ENCODE measurements at regions not wholly inside any gene's neighbourhood (a gene's known extent, or its start where the extent isn't known, plus 50 kb on each side); places are given as distances from the start of the nearest gene placed in this dataset.
"Not testable (repeated sequence)": the region's sequence is repeated elsewhere in the genome, so short reads cannot be mapped to it uniquely, and the experiment has no call there.

GRCh38 chr3:140843656-140844055 is 98.0 kb upstream of the SLC25A36 start:
- Histone ChIP-seq H3K4me3 (no peak overlapping the region), H3K36me3 (no peaks in the 10 kb centered on the region), H3K27me3 (peaks cover 17% of the 10 kb centered on the region; the same call in 1 of the 2 replicates), H3K9me3 (no peaks in the 10 kb centered on the region)
- DNase-seq = no peak

GRCh38 chr3:140844072-140844471 is 97.6 kb upstream of the SLC25A36 start:
- DNase-seq = no peak
- no peak overlapping the region for H3K4me3 ChIP-seq
- no peaks in the 10 kb centered on the region for H3K36me3 ChIP-seq
- no peaks in the 10 kb centered on the region for H3K9me3 ChIP-seq
- peaks cover 17% of the 10 kb centered on the region; the same call in 1 of the 2 replicates for H3K27me3 ChIP-seq

DNA sequence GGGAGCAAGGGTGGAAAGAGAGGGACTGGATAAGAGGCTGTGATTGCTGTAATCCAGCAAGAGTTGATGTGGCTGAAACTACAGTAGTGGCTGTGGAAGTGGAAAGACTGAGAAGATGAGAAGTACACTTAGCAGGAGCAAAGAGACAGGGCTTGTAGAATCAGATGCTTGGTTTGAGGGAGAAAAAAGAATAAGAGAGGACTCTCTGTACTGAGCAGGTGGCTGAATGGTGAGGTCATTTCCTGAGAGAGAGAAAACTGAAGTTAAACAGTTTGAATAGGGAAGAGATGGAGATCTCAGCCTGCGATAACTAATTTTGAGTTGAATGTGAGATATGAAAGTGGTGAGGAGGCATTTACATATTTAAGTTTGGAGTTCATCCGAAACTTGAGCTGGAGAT is 95.8 kb upstream of the SLC25A36 start:
- no peak overlapping the region for H3K4me3 ChIP-seq
- DNase-seq = no peak
- H3K36me3 ChIP-seq = no peaks in the 10 kb centered on the region
- H3K9me3 ChIP-seq = no peaks in the 10 kb centered on the region
- peaks cover 17% of the 10 kb centered on the region for H3K27me3 ChIP-seq

DNA sequence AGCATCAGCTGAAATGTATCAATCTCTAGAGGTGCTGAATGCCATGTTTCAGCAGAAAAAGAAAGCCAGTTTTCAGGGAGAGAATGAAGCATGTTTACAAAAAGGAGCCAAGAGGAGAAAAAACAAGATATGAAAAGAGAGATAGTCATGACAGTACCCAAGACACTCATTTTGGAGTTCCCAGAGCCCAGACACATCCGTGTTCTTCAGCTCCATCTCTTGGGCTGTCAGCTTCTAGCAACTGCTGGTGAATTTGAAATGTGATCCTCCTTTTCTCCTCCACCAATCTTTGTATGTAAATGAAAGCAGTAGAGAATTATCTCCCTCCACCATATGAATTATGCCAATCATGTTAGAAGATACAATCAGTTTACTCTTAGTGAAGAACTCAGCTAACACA is 93.0 kb upstream of the SLC25A36 start:
- Histone ChIP-seq H3K9me3 (no peaks in the 10 kb centered on the region), H3K36me3 (no peaks in the 10 kb centered on the region), H3K27me3 (peaks cover 17% of the 10 kb centered on the region), H3K4me3 (no peak overlapping the region)
- no peak for DNase-seq

GRCh38 chr3:140850210-140850955 is 91.3 kb upstream of the SLC25A36 start:
- DNase-seq = peak; percentile 3
- peaks cover 17% of the 10 kb centered on the region for H3K27me3 ChIP-seq
- no peak overlapping the region for H3K4me3 ChIP-seq
- H3K9me3 ChIP-seq = no peaks in the 10 kb centered on the region
- H3K36me3 ChIP-seq = no peaks in the 10 kb centered on the region

DNA sequence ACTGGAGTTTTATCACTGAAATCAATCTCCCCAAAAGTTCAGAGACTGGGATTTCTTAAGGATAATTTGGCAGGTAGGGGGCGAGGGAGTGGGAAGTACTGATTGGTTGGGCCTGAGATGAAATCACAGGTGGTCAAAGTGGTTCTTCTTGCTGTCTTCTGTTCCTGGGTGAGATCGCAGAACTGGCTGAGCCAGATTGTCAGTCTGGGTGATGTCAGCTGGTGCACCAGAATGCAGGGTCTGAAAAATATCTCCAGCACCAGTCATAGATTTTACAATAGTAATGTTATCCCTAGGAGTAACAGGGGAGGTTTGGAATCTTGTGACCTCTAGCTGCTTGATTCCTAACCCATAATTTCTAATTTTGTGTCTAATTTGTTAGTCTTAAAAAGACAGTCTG is 86.7 kb upstream of the SLC25A36 start:
- Histone ChIP-seq H3K4me3 (no peak overlapping the region), H3K27me3 (no peaks in the 10 kb centered on the region; the same call in 1 of the 2 replicates), H3K36me3 (no peaks in the 10 kb centered on the region), H3K9me3 (no peaks in the 10 kb centered on the region)
- DNase-seq = no peak

DNA sequence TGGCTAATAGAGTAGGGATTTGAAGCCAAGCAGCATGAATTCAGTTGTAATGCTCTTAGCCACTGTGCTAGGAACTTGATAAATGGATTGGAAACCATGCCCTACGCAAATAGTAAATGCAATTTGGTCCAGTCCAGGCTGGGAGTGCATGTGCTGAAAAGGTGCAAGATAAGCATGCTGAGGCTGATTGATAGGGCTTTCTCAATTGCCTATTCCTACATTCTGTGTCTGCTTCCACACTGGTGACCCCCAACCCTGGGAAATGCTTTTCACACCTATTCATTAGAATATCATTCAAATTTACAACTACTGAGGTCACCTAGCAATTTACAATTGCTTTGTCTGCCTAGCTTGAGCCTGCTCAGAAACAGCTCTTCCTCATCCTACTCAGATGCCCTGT is 84.7 kb upstream of the SLC25A36 start:
- Histone ChIP-seq H3K9me3 (no peaks in the 10 kb centered on the region), H3K4me3 (no peak overlapping the region), H3K36me3 (no peaks in the 10 kb centered on the region), H3K27me3 (no peaks in the 10 kb centered on the region)
- DNase-seq = no peak

DNA sequence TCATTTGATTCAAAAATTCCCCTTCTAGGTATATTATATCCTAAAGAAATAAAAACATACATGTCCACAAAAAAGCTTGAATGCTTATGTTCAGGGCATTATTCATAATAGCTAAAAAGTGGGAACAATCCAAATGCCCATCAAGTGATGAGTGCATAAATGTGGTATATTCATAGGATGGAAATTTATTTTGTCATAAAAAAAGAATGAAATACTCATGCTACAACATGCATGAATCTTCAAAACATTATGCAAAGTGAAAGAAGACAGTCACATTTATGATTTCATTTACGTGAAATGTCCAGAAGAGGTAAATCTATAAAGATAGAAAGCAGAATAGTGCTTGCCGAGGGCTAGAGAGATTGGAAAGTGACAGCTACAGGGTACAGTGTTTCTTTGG is 83.6 kb upstream of the SLC25A36 start:
- Histone ChIP-seq H3K9me3 (no peaks in the 10 kb centered on the region), H3K27me3 (0 out of 2 replicates have a peak, but pooled peaks cover 3% of the 10 kb centered on the region), H3K36me3 (no peaks in the 10 kb centered on the region), H3K4me3 (no peak overlapping the region)
- no peak for DNase-seq

GRCh38 chr3:140859592-140860336 is 81.9 kb upstream of the SLC25A36 start:
- no peaks in the 10 kb centered on the region for H3K9me3 ChIP-seq
- DNase-seq = no peak
- peaks cover 5% of the 10 kb centered on the region; the same call in 1 of the 2 replicates for H3K27me3 ChIP-seq

DNA sequence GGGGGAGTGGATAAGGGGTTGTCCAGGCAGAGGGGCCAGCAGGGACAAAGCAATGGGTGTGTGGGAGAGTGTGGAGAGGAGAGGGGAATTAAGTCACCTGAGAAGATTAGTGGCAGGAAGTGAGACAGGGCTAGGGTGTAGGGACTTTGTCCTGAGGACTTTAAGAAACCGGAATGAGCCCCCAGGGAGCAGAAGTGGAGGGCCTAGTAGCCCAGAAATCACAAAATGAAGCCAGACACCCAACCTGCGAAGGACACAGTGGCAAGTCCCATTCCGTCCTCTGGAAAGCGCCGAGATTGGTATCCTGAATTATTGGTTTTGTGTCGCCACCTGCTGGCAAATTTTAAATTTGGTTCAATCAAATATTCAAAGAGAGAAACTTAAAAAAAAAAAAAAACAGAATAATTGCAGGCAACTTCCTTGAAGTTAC is 78.0 kb upstream of the SLC25A36 start:
- DNase-seq = peak; percentile 23
- no peaks in the 10 kb centered on the region for H3K9me3 ChIP-seq
- H3K27me3 ChIP-seq = peaks cover 13% of the 10 kb centered on the region; the same call in 1 of the 2 replicates
- H3K4me3 ChIP-seq = no peak overlapping the region
- H3K36me3 ChIP-seq = no peaks in the 10 kb centered on the region

More at GRCh38 chr3:140859592-140860336, 81.9 kb upstream of the SLC25A36 start:
- H3K4me3 ChIP-seq = no peak overlapping the region
- H3K36me3 ChIP-seq = no peaks in the 10 kb centered on the region

- 0 out of 2 replicates have a peak, but pooled peaks cover 2% of the 10 kb centered on the region for H3K9me3 ChIP-seq
- H3K36me3 ChIP-seq = no peaks in the 10 kb centered on the region
- no peak for DNase-seq
- H3K27me3 ChIP-seq = peaks cover 6% of the 10 kb centered on the region; the same call in 1 of the 2 replicates
- no peak overlapping the region for H3K4me3 ChIP-seq
Measured at GRCh38 chr3:140870351-140870750, 71.3 kb upstream of the SLC25A36 start.

DNA sequence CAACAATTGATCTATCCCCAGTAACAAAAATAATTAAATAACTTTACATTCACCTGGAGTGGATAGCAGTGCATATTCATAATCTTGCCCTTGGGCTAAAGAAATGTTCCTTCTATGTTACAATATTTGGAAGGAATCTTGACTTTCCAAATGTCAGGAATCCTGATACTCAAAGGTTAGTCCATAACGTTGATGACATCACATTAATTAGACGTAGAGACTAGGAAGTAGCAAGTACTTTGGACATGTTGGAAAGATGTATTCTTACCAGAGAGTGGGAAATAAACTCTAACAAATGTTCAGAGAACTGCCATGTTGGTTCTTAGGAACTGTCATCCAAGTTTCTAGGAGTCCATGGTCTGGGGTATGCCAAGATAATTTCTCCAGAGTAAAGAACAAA is 70.6 kb upstream of the SLC25A36 start:
- no peaks in the 10 kb centered on the region for H3K36me3 ChIP-seq
- peaks cover 2% of the 10 kb centered on the region; the same call in 1 of the 2 replicates for H3K27me3 ChIP-seq
- no peak overlapping the region for H3K4me3 ChIP-seq
- DNase-seq = no peak
- 0 out of 2 replicates have a peak, but pooled peaks cover 2% of the 10 kb centered on the region for H3K9me3 ChIP-seq

DNA sequence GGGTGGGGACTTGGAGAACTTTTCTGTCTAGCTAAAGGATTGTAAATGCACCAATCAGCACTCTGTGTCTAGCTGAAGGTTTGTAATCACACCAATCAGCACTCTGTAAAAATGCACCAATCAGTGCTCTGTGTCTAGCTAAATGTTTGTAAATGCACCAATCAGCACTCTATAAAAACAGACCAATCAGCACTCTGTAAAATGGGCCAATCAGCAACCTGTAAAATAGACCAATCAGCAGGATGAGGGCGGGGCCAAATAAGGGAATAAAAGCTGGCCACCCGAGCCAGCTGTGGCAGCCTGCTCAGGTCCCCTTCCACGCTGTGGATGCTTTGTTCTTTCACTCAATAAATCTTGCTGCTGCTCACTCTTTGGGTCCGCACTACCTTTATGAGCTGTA is 69.5 kb upstream of the SLC25A36 start:
- H3K27me3 ChIP-seq, DNase-seq, H3K36me3 ChIP-seq, H3K4me3 ChIP-seq, H3K9me3 ChIP-seq: not testable (repeated sequence)

GRCh38 chr3:140883428-140884040 is 58.1 kb upstream of the SLC25A36 start:
- no peaks in the 10 kb centered on the region for H3K27me3 ChIP-seq
- no peaks in the 10 kb centered on the region for H3K9me3 ChIP-seq
- no peaks in the 10 kb centered on the region for H3K36me3 ChIP-seq
- no peak for DNase-seq
- no peak overlapping the region for H3K4me3 ChIP-seq

GRCh38 chr3:140885697-140886096 is 55.9 kb upstream of the SLC25A36 start:
- H3K27me3 ChIP-seq, DNase-seq, H3K4me3 ChIP-seq, H3K9me3 ChIP-seq, H3K36me3 ChIP-seq: not testable (repeated sequence)

Data from MG63 (cell line).